ENCODE measurements at regions not wholly inside any gene's neighbourhood (a gene's known extent, or its start where the extent isn't known, plus 50 kb on each side); places are given as distances from the start of the nearest gene placed in this dataset.

GRCh38 chr17:77269696-77270681 is 129.2 kb downstream of the SEC14L1 start:
- TF ChIP-seq, protein P1, sequence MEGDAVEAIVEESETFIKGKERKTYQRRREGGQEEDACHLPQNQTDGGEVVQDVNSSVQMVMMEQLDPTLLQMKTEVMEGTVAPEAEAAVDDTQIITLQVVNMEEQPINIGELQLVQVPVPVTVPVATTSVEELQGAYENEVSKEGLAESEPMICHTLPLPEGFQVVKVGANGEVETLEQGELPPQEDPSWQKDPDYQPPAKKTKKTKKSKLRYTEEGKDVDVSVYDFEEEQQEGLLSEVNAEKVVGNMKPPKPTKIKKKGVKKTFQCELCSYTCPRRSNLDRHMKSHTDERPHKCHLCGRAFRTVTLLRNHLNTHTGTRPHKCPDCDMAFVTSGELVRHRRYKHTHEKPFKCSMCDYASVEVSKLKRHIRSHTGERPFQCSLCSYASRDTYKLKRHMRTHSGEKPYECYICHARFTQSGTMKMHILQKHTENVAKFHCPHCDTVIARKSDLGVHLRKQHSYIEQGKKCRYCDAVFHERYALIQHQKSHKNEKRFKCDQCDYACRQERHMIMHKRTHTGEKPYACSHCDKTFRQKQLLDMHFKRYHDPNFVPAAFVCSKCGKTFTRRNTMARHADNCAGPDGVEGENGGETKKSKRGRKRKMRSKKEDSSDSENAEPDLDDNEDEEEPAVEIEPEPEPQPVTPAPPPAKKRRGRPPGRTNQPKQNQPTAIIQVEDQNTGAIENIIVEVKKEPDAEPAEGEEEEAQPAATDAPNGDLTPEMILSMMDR (IDR thresholded peaks at IDR 0.05), result no peak
- TF ChIP-seq POLR2AphosphoS5 (IDR thresholded peaks at IDR 0.05), result no peak

All from stomach (tissue), 4 donors.